ENCODE measurements at regions not wholly inside any gene's neighbourhood (a gene's known extent, or its start where the extent isn't known, plus 50 kb on each side); places are given as distances from the start of the nearest gene placed in this dataset.

- TF ChIP-seq CTCF (IDR thresholded peaks at IDR 0.05; ENCODE audit: borderline replicate concordance, extremely low read depth, low read length, poor library complexity, severe bottlenecking) (no peak), EZH2 (IDR thresholded peaks at IDR 0.05; ENCODE audit: borderline replicate concordance, low read depth, low read length, severe bottlenecking) (no peak)
Measured at GRCh38 chr1:209155546-209155945, 428.0 kb upstream of the CAMK1G start.

Data from DND-41 (cell line).